Amniotic epithelial cell (primary cell): ENCODE measurements at regions not wholly inside any gene's neighbourhood (a gene's known extent, or its start where the extent isn't known, plus 50 kb on each side); places are given as distances from the start of the nearest gene placed in this dataset.

Experiments used
- DNase-seq: peaks from one replicate; pipeline ENCODE4 v3.0.0-alpha.2; 2010; ENCODE audit warnings: low read depth

DNA sequence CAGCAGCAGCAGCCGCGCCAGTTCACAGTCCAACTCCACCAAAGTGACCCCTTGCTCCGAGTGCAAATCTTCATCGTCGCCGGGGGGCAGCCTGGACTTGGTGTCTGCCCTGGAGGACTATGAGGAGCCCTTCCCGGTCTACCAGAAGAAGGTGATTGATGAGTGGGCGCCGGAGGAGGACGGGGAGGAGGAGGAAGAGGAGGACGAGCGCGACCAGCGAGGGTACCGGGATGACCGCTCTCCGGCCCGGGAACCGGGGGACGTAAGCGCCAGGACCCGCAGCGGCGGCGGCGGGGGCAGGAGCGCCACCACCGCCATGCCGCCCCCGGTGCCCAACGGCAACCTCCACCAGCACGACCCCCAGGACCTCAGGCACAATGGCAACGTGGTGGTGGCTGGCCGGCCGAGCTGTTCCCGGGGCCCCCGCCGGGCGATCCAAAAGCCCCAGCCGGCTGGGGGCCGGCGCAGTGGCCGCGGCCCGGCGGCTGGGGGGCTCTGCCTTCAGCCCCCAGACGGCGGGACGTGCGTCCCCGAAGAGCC, 224.1 kb upstream of the IL12A start:
- no peak for DNase-seq

DNA sequence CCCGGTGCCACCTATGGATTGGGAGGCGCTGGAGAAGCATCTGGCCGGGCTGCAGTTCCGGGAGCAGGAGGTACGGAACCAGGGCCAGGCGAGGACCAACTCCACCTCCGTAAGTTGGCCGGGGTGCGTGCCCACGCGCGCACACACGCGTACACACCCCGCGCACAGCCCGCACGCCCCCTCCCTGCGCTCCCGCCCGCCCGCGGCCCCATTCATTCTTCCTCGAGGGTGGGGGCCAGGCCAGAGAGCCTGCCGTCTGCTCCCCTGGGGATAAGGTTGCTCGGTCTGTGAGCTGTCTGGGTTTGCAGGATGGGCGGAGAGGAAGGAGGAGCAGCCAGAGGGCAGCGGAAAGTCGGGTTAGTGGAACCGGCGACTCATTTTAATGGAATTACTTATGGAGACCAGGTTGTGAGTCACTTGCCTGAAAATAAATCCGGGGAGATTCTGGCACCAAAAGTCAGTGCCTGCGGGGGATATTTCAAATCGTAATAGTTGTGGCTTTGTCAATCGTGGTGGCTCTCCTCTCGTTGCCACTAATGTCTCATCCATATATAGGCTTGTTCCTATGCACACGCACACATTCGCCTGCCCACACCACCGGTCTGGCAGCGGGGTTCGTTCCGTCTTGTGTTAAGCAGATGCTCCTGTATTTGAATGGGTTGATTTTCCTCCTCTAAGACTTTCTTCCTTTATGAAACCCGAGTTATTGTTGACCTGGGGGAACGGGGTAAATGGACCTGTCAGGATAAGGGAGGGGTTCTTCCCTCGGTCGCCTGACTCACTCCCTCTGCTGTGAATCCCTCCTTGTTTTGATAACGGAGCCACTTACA, 223.4 kb upstream of the IL12A start:
- DNase-seq: peak; percentile 95

DNA sequence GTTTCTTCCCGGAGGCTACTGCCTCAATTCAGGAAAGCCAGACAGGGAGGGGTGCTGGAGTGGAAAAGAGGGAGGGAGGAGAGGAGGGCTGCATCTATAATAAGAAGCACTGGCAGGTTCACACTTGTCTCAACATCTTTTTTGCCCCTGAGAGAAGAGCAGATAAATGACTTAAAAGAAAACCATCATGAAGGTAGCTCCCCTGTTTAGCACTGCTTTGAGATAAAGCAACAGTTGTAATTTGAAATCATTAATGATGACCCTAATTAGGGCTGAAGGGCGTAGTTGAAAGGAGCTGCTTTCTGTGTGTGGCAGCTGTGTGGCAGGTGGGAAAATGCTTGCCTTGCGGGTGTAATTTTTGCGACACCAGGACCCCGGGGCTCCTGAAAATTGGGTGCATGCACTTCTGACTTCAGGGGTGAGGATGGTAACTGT, 222.8 kb upstream of the IL12A start:
- DNase-seq: no peak

DNA sequence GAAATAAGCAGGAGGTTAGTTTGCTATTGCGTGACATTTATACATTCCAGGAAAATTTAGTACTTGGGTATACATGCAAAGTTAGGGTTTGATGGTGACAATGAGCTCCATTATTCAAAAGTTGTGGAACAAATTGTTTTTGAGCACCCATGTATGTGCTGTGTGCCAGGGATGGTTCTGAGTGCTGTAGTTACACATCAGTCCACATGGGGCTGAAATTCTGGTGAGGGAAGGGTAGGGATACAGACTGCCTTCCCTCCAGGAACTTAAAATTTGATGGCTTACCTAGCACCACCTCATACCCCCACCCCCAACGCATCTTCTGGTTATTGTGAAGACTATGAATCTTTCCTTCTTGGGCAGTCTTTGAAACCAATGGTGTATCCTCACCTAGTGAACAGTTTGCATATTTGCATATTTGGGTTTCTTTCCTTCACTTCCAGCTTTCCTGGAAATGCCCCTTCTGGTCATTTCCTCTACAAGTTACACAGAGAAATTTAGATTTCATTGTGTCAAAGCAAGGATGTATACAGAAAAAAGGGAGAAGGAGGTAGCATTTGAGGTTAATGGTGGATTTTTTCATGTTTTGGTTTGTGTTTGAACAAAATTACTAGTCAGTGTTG, 222.0 kb upstream of the IL12A start:
- DNase-seq: peak; percentile 29

DNA sequence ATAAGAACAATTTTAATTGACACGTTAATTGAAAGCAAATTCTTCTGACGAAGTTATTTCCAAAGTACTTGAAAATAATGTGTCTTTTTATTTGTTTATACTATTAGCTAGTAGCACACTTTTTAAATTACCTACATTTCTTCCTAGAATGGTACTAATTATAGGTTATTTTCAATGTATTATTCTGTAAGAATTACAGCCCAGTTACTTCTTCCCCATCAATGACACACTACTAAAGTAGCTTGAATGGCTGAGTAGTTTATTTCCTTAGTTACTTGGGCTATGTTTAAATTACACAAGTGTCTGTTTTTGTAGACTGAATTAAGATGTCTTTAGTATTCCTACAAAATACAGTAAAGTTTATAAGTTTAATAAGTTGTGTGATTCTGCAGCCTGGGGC, 217.6 kb upstream of the IL12A start:
- DNase-seq: no peak

DNA sequence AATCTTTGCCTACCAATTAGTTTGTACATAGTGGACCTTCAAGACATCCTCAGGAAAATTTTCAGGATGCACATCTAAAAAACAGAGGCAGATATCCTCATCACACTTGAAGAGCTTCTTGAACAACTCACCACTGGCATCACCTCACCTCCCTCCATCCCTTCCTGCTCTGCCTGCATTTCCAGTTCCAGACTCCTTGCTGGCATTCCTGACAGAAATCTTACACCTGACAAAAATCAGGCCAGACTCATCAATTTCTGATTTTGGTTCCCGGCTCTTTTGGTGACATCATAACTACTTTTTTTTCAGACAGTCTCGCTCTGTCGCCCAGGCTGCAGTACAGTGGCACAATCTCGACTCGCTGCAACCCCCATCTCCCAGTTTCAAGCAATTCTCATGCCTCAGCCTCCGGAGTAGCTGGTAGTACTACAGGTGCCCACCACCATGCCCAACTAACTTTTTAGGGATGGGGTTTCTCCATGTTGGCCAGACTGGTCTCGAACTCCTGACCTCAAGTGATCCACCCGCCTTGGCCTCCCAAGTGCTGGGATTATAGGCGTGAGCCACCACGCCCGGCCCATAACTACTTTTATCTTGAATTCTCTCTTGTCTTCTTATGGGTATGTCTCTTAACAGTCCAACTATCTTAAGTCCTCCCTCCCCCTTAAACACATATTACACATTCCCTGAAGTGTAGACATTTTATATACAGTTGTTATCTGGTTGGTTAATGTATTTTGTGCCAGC, 216.6 kb upstream of the IL12A start:
- no peak for DNase-seq

DNA sequence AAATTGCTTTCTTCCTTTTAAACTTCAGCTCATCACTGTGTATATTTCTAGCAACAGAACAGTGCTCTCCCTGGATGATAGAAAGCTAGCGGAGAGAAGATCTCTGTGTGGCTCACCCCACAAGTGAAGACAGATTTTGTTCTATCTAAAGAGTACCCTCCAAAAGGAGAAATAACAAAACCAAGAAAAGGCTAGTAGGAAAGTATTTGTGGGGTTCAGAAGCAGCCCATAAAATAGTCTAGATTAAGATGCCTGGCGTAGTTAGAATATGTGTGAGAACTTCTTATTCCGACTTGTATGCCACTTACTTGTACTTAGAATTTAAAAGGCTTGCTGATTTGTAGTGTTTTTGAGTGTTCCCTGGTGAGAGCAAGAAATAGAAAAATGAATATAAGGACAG, 214.9 kb upstream of the IL12A start:
- DNase-seq: no peak

DNA sequence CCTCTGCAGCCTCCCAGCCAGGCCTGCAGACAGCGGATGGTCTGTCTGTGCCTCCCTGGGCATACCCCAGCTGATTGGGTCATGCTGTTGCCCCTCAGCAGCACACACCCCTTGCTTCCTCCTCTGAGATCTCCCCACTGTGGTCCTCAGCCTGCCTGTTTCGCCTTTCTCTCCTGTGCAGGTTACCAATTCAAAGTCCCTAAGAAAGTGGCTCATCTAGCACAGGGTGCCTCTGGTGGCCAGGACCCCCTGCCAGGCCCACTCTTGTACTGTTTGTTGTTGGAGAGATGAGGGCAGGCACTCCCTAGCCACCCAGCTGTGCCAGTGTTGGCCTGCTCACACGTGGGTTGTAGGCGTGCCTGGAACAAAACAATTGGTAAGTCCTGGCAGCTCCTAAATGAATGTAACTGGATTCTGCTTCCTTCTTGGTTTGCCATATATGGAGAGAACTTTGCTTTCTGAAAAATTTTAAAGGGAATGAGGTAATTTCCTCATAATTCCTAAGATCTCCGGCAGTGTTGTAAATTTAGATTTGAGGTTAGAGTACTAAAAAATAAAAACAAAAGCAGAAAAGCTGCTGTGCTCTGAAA, 213.2 kb upstream of the IL12A start:
- DNase-seq: peak; percentile 86

DNA sequence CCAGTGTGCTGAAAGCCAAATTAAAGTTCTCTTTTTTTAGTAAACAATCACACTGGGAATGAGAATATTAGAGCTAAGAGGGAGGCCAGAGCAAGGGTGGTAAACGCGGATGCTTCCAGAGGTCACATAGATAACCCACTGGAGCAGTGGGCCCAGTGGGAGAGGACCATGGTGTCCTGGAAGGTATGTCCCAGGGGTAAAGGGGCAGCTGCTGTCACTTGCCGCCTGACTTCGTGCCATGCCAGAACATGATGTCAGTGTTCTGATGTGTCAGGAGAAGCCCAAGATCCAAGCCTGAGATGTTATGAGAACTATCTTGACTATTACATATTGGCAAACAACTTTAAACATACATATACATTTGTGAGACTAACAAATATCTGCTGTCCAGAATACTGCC, 211.9 kb upstream of the IL12A start:
- no peak for DNase-seq

DNA sequence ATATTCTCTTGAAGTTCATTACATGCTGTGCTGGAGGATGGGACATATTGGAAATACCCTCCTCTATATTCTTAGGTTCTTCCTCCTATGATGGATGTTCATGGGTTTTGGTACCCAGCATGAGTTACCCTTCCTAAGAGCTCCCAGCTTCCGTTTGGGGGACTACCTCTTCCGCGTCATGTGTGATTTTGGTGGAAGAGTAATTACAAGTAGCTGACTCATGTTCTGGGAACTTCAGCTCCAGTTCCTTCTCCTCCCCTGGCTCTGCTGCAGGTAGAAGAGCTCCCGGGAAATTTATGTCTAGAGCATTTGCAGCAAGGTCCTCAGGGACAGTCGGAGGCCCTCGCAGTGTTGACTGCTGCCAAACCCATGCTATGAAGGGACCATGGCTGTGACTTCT, 208.8 kb upstream of the IL12A start:
- DNase-seq: peak; percentile 33

DNA sequence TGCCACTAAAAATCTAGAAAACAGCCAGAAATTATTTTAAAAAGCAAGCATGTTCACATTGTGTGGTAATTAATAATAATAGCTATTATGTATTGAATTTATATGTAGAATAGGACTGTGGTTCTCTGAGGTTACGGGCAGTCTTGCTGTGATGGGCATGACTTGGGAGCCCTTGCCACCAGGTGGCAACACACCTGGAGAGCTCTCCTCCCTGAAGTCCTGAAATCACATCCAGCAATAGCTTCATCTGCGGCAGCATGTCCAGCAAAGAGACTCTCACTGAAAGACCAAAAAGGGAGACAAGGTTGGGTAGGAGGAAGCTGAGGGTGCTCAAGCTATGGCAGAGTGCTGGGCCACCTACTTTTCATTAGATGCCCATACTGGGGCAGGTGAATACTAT, 206.8 kb upstream of the IL12A start:
- no peak for DNase-seq

DNA sequence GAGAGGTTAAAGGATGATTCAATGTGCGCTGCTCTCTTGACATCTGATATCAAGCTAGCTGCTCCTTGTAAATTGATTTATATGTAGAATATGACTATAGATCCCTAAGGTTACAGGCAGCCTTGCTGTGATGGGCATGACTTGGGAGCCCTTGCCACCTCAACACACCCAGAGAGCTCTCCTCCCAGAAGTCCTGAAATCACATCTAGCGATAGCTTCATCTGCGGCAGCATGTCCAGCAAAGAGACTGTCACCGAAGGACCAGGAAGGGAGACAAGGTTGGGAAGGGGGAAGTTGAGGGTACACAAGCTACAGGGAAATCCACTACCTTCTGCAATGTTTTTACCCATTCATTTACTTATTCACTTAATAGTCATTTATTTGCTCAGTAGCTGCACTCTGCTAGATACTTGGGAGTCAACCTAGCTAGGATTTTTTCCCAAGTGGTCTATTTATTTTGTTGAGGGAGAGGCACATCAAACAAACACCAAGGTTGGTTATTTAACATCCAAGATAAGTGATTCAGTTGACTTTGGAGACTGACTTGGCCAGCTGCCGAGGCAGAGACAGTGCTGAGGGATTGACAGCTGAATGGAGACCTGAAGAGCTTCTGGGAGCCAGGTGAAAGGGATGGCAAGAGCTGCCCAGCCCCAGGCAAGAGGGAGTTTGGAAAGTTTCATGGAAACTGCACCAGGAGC, 205.8 kb upstream of the IL12A start:
- DNase-seq: no peak

DNA sequence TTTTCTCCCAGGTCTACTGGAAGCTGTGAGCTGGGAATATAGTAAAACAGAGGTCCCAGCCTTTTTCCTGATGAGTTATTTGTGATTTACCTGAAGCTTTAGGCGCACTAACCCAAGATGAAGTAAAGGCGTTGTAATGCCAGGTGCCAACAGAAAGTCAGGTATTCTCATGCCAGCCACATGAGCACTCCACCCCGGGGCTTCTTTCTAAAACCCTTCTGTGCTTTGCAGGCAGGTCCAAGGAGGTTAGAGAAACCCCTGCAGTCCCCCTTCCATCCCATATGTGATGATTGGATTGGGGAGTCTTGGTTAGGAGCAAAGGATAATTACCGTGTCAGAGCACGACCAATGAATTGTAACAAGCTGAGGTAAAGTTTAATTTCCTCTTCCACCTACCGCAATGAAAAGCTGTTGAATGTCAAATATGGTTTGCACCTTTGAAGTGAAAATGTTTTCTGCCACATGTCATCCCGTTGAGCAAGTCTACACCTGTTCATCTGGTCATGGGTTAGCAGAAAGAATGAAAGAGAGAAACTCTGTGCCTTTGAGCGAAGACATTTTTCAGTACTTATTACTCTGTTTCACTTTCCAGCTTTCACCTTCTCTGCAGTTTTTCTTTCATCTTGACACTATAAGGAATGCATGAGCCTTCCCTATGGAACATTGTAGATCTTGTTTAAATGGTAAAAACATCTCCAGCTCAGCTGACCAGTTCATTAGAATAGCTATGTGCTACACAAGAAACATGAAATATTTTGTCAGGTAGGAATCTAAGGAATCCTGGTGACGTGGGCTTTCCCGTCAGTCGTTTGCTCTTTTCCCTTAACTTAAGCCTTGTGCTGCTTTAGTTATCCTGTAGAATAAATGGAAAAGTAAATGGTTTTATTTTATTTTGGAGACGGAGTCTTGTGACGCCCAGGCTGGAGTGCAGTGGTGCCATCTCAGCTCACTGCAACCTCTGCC, 204.6 kb upstream of the IL12A start:
- peak; percentile 77 for DNase-seq

DNA sequence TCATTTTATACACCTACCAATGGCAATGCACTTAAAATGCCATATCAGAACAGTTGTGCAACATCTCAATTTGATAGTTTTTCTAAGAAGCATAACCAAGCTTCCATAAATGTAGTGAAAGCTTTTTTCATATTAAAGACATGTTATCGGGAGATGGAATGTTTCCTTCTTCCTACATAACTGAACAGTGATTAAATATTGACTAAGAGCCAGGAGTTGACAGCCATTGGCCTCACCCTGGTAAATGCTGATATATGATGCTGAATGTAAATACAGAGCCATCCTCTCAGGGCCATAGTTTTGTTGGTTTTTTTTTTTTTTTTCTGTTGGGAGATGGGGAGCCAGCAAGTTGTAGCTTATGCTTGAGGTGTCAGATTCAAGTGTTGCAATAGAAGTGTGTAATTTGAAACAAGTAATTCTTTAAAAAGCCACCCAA, 203.3 kb upstream of the IL12A start:
- no peak for DNase-seq

DNA sequence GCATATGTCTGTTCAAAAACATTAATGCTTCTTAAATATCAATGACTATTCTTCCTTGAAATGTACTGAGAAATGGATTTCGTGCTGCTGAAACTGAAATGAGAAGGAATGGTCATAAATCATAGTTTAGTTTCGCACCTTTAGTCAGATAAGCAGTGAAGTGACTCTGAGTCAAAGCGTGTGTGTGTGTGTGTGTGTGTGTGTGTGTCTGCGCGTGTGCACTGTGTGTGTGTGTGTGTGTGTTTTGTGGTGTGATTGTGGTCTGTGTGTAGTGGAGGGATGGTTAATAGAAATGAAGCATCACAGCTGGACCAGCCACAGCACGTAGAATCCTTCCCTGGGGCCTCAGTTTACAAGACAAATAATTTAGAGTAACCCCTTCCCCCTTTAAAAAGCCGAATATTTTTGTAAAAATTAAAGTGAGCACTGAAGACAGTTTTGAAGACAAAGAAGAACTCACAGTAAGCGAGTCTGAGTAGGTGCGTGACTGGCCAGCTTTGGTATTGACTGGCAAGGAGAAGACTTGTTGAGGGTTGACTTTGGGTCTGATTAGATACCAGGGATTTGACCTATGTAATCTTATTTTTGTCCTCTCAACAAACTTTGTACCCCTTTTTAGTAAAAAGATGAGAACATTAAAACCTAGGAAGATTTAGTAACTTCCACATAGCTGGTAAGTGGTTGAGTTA, 202.0 kb upstream of the IL12A start:
- peak; percentile 48 for DNase-seq

DNA sequence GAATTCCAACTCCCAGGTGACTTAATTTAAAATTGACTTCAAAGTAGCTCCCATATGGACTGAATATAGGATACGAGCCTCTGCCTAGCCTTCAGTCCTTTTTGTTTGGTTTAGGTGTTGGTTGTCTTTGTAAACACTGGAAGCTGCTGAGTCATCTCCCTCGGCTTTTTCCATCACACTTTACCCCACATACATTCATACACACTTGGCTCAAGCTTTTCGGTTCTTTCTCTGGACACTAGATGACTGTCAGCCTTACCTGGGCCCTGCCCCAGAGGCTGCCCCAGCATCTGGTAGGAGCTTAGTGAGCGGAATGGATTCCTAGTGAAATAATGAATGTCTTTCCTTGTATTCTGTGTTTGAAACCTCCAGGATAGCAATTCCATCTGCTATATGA, 201.5 kb upstream of the IL12A start:
- peak; percentile 92 for DNase-seq

DNA sequence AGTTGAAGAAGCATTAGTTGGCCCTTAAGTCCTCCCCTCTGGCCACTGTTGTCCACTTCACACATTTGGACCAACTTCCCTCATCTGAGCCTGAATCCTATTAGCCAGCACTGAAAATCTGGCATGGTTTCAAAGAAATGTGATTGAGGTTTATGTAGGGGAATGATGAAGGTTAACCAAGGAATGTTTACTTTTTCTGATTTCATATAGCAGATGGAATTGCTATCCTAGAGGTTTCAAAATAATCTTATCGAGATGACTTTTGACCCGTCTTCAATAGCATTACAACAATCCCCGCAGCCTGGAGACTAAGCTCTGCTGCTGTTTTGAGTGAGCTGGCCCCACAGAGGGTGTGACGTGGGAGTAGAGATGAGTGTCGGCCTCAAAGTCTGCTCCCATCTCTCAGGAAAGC, 200.8 kb upstream of the IL12A start:
- peak; percentile 96 for DNase-seq

DNA sequence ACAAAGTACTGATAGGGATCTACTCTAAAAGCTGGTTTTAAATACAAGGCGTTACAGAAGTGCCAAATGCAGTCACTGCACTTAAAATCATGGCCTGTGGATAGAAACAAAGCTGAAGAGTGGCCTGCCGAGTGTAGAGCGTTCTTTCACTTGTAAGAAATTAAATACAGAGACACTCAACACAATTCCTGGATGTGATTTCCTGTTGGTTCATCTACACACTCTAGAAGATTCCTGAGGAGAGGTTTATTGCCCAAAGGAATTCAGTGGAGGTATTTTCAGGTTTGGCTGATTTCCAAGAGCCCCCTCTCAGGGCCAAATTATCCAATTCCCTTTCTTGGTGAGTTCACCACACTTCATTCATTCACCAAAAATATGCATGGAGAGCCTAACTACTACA, 200.3 kb upstream of the IL12A start:
- DNase-seq: peak; percentile 55

DNA sequence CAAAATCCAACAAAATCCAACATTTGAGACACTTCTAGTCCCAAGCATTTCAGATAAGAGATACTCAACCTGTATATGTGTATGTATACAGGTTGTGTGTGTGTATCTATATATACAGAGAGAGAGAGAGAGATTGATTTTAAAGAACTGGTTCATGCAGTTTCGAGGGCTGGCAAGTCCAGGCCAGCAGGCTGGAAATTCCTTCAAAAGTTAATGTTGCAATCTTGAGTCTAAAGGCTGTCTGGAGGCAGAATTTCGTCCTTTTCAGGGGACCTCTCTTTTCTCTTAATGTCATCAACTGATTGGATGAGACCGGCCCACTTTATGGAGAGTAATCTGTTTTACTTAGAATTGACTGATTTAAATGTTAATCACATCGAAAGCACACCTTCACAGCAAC, 199.6 kb upstream of the IL12A start:
- no peak for DNase-seq
